Panc1 (cell line): ENCODE measurements at regions not wholly inside any gene's neighbourhood (a gene's known extent, or its start where the extent isn't known, plus 50 kb on each side); places are given as distances from the start of the nearest gene placed in this dataset.

Experiments used
- POLR2AphosphoS5 ChIP-seq: IDR thresholded peaks from 2 replicates; pipeline ENCODE4 v1.6.1; 2012; ENCODE audit warnings: mild to moderate bottlenecking, low read depth, low read length, moderate library complexity
- TF ChIP-seq, protein P1 (sequence below): fragments of 450-650 bp; IDR thresholded peaks from 2 replicates; pipeline ENCODE4 v1.5.1; 2017; ENCODE audit warnings: mild to moderate bottlenecking
- TF ChIP-seq, protein P2 (sequence below), 2 experiments: IDR thresholded peaks; 2 replicates each; pipeline ENCODE4 v1.6.1; 2011 to 2012; ENCODE audit warnings: low read depth in 2 of 2, control low read depth in 1 of 2, low read length in 1 of 2, mild to moderate bottlenecking in 1 of 2, moderate library complexity in 1 of 2; ENCODE audit not compliant: insufficient read depth in 1 of 2

DNA sequence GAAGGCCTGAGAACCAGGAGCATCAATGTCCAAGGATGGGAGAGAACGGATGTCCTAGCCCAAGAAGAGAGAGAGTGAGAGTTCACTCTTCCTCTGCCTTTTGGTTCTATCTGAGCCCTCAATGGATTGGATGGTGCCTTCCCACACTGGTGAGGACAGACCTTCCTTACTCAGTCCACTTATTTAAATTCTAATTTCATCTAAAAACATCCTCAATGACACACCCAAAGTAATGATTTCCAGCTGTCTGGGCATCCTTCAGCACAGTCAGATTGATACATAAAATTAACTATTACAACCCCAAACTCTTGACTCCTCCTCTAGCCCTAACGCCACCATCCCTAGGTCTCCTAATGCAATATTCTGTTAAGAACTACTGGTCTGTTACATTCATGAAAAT, 122.0 kb downstream of the GAS1 start:
- TF ChIP-seq, protein P1, sequence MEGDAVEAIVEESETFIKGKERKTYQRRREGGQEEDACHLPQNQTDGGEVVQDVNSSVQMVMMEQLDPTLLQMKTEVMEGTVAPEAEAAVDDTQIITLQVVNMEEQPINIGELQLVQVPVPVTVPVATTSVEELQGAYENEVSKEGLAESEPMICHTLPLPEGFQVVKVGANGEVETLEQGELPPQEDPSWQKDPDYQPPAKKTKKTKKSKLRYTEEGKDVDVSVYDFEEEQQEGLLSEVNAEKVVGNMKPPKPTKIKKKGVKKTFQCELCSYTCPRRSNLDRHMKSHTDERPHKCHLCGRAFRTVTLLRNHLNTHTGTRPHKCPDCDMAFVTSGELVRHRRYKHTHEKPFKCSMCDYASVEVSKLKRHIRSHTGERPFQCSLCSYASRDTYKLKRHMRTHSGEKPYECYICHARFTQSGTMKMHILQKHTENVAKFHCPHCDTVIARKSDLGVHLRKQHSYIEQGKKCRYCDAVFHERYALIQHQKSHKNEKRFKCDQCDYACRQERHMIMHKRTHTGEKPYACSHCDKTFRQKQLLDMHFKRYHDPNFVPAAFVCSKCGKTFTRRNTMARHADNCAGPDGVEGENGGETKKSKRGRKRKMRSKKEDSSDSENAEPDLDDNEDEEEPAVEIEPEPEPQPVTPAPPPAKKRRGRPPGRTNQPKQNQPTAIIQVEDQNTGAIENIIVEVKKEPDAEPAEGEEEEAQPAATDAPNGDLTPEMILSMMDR, result no peak
- TF ChIP-seq POLR2AphosphoS5, result no peak
- TF ChIP-seq, protein P2, sequence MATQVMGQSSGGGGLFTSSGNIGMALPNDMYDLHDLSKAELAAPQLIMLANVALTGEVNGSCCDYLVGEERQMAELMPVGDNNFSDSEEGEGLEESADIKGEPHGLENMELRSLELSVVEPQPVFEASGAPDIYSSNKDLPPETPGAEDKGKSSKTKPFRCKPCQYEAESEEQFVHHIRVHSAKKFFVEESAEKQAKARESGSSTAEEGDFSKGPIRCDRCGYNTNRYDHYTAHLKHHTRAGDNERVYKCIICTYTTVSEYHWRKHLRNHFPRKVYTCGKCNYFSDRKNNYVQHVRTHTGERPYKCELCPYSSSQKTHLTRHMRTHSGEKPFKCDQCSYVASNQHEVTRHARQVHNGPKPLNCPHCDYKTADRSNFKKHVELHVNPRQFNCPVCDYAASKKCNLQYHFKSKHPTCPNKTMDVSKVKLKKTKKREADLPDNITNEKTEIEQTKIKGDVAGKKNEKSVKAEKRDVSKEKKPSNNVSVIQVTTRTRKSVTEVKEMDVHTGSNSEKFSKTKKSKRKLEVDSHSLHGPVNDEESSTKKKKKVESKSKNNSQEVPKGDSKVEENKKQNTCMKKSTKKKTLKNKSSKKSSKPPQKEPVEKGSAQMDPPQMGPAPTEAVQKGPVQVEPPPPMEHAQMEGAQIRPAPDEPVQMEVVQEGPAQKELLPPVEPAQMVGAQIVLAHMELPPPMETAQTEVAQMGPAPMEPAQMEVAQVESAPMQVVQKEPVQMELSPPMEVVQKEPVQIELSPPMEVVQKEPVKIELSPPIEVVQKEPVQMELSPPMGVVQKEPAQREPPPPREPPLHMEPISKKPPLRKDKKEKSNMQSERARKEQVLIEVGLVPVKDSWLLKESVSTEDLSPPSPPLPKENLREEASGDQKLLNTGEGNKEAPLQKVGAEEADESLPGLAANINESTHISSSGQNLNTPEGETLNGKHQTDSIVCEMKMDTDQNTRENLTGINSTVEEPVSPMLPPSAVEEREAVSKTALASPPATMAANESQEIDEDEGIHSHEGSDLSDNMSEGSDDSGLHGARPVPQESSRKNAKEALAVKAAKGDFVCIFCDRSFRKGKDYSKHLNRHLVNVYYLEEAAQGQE (IDR thresholded peaks at IDR 0.05; ENCODE audit: insufficient read depth in 1 of 2, low read depth in 2 of 2, low read length in 1 of 2), result no peak
